CD14-positive monocyte (primary cell): ENCODE measurements at regions not wholly inside any gene's neighbourhood (a gene's known extent, or its start where the extent isn't known, plus 50 kb on each side); places are given as distances from the start of the nearest gene placed in this dataset.

Source experiments
- DNase-seq, 3 donors: peaks; one replicate each; pipeline ENCODE4 v3.0.0-alpha.2; 2011 to 2022
- H2AFZ ChIP-seq: 2 replicates; pipeline ENCODE4 v1.6.0; 2012; ENCODE audit warnings: mild to moderate bottlenecking, low read depth, low read length, inconsistent platforms; ENCODE audit not compliant: insufficient read depth, poor library complexity, severe bottlenecking
- H3K27ac ChIP-seq, 2 donors: 1 replicate in 1 of 2; 2 replicates in 1 of 2; pipeline ENCODE4 v1.5.1; 2012 to 2013; ENCODE audit warnings: low read length in 2 of 2, control low read depth in 1 of 2, inconsistent platforms in 1 of 2, low read depth in 1 of 2, mild to moderate bottlenecking in 1 of 2
- H3K27me3 ChIP-seq, 2 donors: one replicate each; pipeline versions ENCODE4 v1.6.0 to v1.6.1; 2011 to 2013; ENCODE audit warnings: low read length in 2 of 2; ENCODE audit not compliant: control insufficient read depth in 2 of 2, insufficient read depth in 2 of 2
- H3K36me3 ChIP-seq, 2 donors: replicated peaks in 1 of 2; 1 replicate in 1 of 2; 2 replicates in 1 of 2; pipeline versions ENCODE4 v1.5.1 to v1.6.1; 2012 to 2013; ENCODE audit warnings: low read length in 2 of 2, control low read depth in 1 of 2, inconsistent platforms in 1 of 2, mild to moderate bottlenecking in 1 of 2; ENCODE audit not compliant: insufficient read depth in 2 of 2, control insufficient read depth in 1 of 2
- H3K4me1 ChIP-seq, 2 donors: 1 replicate in 1 of 2; 2 replicates in 1 of 2; pipeline versions ENCODE4 v1.5.1 to v1.6.1; 2012 to 2013; ENCODE audit warnings: low read length in 2 of 2, control low read depth in 1 of 2, inconsistent platforms in 1 of 2, mild to moderate bottlenecking in 1 of 2, moderate library complexity in 1 of 2; ENCODE audit not compliant: insufficient read depth in 2 of 2, control insufficient read depth in 1 of 2
- H3K4me2 ChIP-seq: replicated peaks from 2 replicates; pipeline ENCODE3; 2012; ENCODE audit warnings: low read length, moderate library complexity, mild to moderate bottlenecking; ENCODE audit not compliant: poor library complexity, severe bottlenecking; ENCODE audit errors: extremely low read depth
- H3K4me3 ChIP-seq, 3 experiments: fragments of 200-600 bp in 1 of 3; sonication (generic) in 1 of 3; replicated peaks in 1 of 3; 1 replicate in 2 of 3; 2 replicates in 1 of 3; pipeline ENCODE4 v1.5.1; 2011 to 2013; ENCODE audit warnings: low read length in 3 of 3, mild to moderate bottlenecking in 3 of 3, control low read depth in 2 of 3, low read depth in 2 of 3, inconsistent platforms in 1 of 3, moderate library complexity in 1 of 3
- H3K79me2 ChIP-seq: 2 replicates; pipeline ENCODE4 v1.6.0; 2012; ENCODE audit warnings: mild to moderate bottlenecking, control low read depth, inconsistent platforms, low read length, moderate library complexity; ENCODE audit not compliant: insufficient read depth
- H3K9ac ChIP-seq: 2 replicates; pipeline ENCODE4 v1.6.0; 2017; ENCODE audit warnings: low read length, mild to moderate bottlenecking; ENCODE audit not compliant: insufficient read depth, poor library complexity, severe bottlenecking
- H3K9me3 ChIP-seq, 2 donors: replicated peaks in 1 of 2; 1 replicate in 1 of 2; 2 replicates in 1 of 2; pipeline versions ENCODE4 v1.5.1 to v1.6.1; 2012 to 2013; ENCODE audit warnings: low read length in 2 of 2, control low read depth in 1 of 2; ENCODE audit not compliant: control insufficient read depth in 1 of 2, insufficient read depth in 1 of 2
- H4K20me1 ChIP-seq: 2 replicates; pipeline ENCODE4 v1.6.0; 2012; ENCODE audit warnings: mild to moderate bottlenecking, low read length, control low read depth, moderate library complexity; ENCODE audit not compliant: insufficient read depth
- H3K27ac Mint-ChIP-seq, 7 donors: one replicate each; pipeline ENCODE4 v1.8.0; 2020; ENCODE audit warnings: mild to moderate bottlenecking in 7 of 7, mixed read lengths in 7 of 7, moderate library complexity in 6 of 7, inconsistent platforms in 2 of 7
- H3K27me3 Mint-ChIP-seq, 3 donors: one replicate each; pipeline ENCODE4 v1.8.0; 2021 to 2022; ENCODE audit warnings: low read depth in 3 of 3, mild to moderate bottlenecking in 3 of 3, mixed read lengths in 3 of 3, moderate library complexity in 3 of 3, inconsistent platforms in 1 of 3
- H3K36me3 Mint-ChIP-seq, 2 donors: one replicate each; pipeline ENCODE4 v1.8.0; 2020; ENCODE audit warnings: mixed read lengths in 2 of 2, inconsistent platforms in 1 of 2, mild to moderate bottlenecking in 1 of 2
- H3K4me1 Mint-ChIP-seq: one replicate; pipeline ENCODE4 v1.8.0; 2020; ENCODE audit warnings: mild to moderate bottlenecking, mixed read lengths
- H3K4me3 Mint-ChIP-seq, 2 donors: one replicate each; pipeline ENCODE4 v1.8.0; 2020; ENCODE audit warnings: mild to moderate bottlenecking in 2 of 2, mixed read lengths in 2 of 2, moderate library complexity in 1 of 2
- H3K9me3 Mint-ChIP-seq, 7 donors: one replicate each; pipeline ENCODE4 v1.8.0; 2020 to 2022; ENCODE audit warnings: mixed read lengths in 7 of 7, mild to moderate bottlenecking in 6 of 7, moderate library complexity in 6 of 7, inconsistent platforms in 2 of 7
- CTCF ChIP-seq: fragments of 200-600 bp; IDR thresholded peaks from one replicate; pipeline ENCODE4 v1.8.0; 2022; ENCODE audit warnings: antibody characterized with exemption, mild to moderate bottlenecking
- WGBS: methylation state at CpG from one replicate; pipeline ENCODE4 v1.1.5; 2013; ENCODE audit warnings: missing lambda C conversion rate; ENCODE audit not compliant: insufficient coverage; 5-methylcytosine and 5-hydroxymethylcytosine counted together
- intact Hi-C, 2 donors: fragments of 100-400 bp; cut with micrococcal nuclease; formaldehyde crosslinking; loops; one replicate each; pipeline versions ENCODE4 v1.15.0 to v1.15.1; 2023

- H3K36me3 Mint-ChIP-seq, result no peaks in the 10 kb centered on the region
- intact Hi-C loops, result no loop called here
- Histone ChIP-seq H3K9me3 (no peaks in the 10 kb centered on the region), H3K27ac (no peak overlapping the region), H2AFZ (no peak overlapping the region), H3K36me3 (no peaks in the 10 kb centered on the region), H3K4me3 (no peak overlapping the region), H4K20me1 (no peaks in the 10 kb centered on the region), H3K9ac (no peak overlapping the region), H3K4me1 (no peaks in the 10 kb centered on the region), H3K4me2 (no peak overlapping the region), H3K79me2 (no peaks in the 10 kb centered on the region), H3K27me3 (no peaks in the 10 kb centered on the region)
- no peak overlapping the region for H3K27ac Mint-ChIP-seq
- no peak for DNase-seq
- H3K4me3 Mint-ChIP-seq, result no peak overlapping the region
- 83% methylated on average over 9 of the region's 18 CpGs for WGBS
- peaks cover 0 to 1% (median 0%) of the 10 kb centered on the region in 7 donors for H3K9me3 Mint-ChIP-seq
- H3K4me1 Mint-ChIP-seq, result no peaks in the 10 kb centered on the region
- peaks cover 0 to 5% (median 1%) of the 10 kb centered on the region in 3 donors for H3K27me3 Mint-ChIP-seq
- TF ChIP-seq CTCF, result no peak
Measured at GRCh38 chr5:2013301-2014057, 130.8 kb upstream of the IRX4 start.

GRCh38 chr5:2012885-2013284 is 130.2 kb upstream of the IRX4 start:
- no peaks in the 10 kb centered on the region for H3K36me3 Mint-ChIP-seq
- no peak for DNase-seq
- H3K4me1 ChIP-seq, result no peaks in the 10 kb centered on the region
- no peaks in the 10 kb centered on the region for H3K36me3 ChIP-seq
- peaks cover 0 to 1% (median 0%) of the 10 kb centered on the region in 7 donors for H3K9me3 Mint-ChIP-seq
- no peaks in the 10 kb centered on the region for H3K4me1 Mint-ChIP-seq
- 77% methylated on average over 7 of the region's 8 CpGs for WGBS
- no peak overlapping the region for H3K27ac ChIP-seq
- no peaks in the 10 kb centered on the region for H3K9me3 ChIP-seq
- no peak overlapping the region for H3K9ac ChIP-seq
- no peak overlapping the region for H3K4me2 ChIP-seq
- no peak overlapping the region for H3K4me3 ChIP-seq
- H2AFZ ChIP-seq, result no peak overlapping the region
- no peaks in the 10 kb centered on the region for H3K79me2 ChIP-seq
- H4K20me1 ChIP-seq, result no peaks in the 10 kb centered on the region
- TF ChIP-seq CTCF, result no peak
- H3K27ac Mint-ChIP-seq, result no peak overlapping the region
- intact Hi-C loops, result no loop called here
- H3K4me3 Mint-ChIP-seq, result no peak overlapping the region
- no peaks in the 10 kb centered on the region for H3K27me3 ChIP-seq
- peaks cover 0 to 6% (median 4%) of the 10 kb centered on the region in 3 donors for H3K27me3 Mint-ChIP-seq
